ENCODE measurements at regions not wholly inside any gene's neighbourhood (a gene's known extent, or its start where the extent isn't known, plus 50 kb on each side); places are given as distances from the start of the nearest gene placed in this dataset.

DNA sequence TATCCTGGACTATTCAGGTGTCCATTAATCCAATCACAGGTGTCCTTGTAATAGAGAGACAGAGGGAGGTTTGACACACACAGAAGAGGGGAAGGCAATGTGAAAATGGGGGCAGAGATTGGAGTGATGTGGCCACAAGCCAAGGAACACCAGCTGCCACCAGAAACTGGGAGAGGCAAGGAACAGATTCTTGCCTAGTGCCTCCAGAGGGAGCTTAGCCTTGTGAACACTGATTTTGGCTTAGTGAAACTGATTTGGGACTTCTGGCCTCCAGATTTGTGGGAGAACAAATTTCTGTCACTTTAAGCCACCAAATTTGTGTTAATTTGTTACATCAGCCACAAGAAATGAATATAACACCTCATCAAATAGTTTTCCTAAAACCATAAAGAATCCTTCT lies 416.2 kb downstream of the ENC1 start:
- TF ChIP-seq POLR2A (IDR thresholded peaks at IDR 0.05; ENCODE audit: low read depth, low read length) (no peak), CTCF (IDR thresholded peaks at IDR 0.05; ENCODE audit: extremely low read depth in 1 of 2, insufficient read depth in 1 of 2, low read depth in 1 of 2, low read length in 2 of 2) (no peak)

Data from endothelial cell of umbilical vein (primary cell).